Epithelial cell of proximal tubule (primary cell): ENCODE measurements at regions not wholly inside any gene's neighbourhood (a gene's known extent, or its start where the extent isn't known, plus 50 kb on each side); places are given as distances from the start of the nearest gene placed in this dataset.
A peak's percentile ranks its signal among the peaks of the same experiment; 100 is the strongest.
"Not testable (repeated sequence)": the region's sequence is repeated elsewhere in the genome, so short reads cannot be mapped to it uniquely, and the experiment has no call there.

Experiments
- DNase-seq: peaks from one replicate; pipeline ENCODE4 v3.0.0-alpha.2; 2011; ENCODE audit warnings: low read depth
- H3K4me3 ChIP-seq: 2 replicates; pipeline ENCODE4 v1.5.1; 2011; ENCODE audit warnings: low read depth, mild to moderate bottlenecking, low read length
- TF ChIP-seq, protein P1 (sequence below): conservative IDR thresholded peaks from 2 replicates; pipeline ENCODE4 v1.5.1; 2012; ENCODE audit warnings: low read depth, mild to moderate bottlenecking, low read length

DNA sequence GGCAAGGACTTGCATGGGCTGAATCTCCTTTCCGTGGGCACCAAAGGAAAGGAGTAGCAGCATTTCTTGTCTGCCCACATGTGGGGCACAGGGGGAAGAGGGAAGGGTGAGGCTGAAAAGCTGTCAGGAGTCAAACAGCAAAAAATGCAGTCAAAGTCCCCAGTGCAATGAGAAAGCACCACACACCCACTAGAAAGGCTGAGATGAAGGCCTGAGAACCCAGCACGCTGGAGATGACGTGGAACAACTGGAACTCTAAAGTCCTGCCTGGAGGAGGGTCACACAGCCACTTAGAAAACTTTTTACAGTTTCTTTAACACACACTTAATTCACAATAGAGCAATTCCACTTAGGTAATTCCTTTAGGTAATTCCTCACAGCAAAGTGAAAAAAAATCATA, 94.6 kb upstream of the IGFBPL1 start:
- DNase-seq: no peak
- TF ChIP-seq, protein P1, sequence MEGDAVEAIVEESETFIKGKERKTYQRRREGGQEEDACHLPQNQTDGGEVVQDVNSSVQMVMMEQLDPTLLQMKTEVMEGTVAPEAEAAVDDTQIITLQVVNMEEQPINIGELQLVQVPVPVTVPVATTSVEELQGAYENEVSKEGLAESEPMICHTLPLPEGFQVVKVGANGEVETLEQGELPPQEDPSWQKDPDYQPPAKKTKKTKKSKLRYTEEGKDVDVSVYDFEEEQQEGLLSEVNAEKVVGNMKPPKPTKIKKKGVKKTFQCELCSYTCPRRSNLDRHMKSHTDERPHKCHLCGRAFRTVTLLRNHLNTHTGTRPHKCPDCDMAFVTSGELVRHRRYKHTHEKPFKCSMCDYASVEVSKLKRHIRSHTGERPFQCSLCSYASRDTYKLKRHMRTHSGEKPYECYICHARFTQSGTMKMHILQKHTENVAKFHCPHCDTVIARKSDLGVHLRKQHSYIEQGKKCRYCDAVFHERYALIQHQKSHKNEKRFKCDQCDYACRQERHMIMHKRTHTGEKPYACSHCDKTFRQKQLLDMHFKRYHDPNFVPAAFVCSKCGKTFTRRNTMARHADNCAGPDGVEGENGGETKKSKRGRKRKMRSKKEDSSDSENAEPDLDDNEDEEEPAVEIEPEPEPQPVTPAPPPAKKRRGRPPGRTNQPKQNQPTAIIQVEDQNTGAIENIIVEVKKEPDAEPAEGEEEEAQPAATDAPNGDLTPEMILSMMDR: no peak
- no peak overlapping the region for H3K4me3 ChIP-seq

DNA sequence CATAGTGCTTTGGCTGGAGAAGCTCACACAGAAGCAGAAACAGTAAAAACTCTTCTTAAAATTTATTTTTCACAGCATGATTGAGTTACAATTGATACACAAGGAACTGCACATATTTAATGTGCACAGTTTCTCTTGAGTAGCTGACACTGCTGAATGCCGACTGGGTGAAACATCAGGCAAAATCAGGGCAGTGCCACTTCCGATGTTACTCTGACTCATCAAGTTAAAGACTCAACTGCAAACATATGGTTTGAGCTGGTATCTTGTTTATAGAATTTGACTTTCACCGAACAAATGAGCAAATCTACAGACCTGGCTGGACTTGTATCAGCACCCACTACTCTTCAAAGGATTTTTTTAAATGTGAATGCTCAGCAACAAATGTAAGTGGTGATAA, 92.0 kb upstream of the IGFBPL1 start:
- not testable (repeated sequence) for H3K4me3 ChIP-seq
- DNase-seq: peak; percentile 13

DNA sequence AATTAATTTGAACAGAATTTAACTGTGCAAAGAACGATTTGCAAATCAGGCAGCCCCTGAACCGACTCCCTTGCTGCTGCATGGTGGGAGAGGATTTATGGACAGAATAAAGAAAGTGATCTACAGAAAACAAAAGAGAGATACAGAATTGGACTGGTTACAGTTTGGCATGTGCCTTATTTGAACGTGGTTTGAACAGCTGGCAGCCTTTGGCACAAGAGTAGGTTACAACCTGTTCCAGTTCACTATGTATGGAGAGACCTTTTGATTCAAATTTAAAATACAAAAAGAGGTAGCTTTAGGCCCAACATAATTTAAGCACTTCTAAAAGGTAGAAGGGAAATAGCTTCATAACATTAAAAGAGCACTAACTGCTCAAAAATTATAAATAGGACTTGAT, 90.8 kb upstream of the IGFBPL1 start:
- H3K4me3 ChIP-seq, DNase-seq: not testable (repeated sequence)

DNA sequence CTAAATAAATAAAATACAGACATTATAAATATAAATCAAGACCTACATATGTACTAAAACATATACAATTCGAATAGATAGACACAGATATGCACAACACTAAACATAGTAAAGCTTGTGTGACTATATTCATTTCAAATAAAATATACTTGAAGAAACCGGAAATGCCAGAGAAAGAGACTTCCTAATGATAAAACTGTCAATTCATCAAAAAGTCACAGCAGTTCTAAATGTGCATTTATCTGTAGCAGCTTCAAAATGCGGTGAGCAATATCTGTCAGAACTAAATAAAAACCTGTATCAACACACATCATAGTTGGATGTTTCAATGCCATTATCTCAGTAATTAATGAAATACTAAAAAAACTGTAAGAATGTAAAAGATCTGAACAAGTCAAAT, 86.1 kb upstream of the IGFBPL1 start:
- not testable (repeated sequence) for DNase-seq, H3K4me3 ChIP-seq

DNA sequence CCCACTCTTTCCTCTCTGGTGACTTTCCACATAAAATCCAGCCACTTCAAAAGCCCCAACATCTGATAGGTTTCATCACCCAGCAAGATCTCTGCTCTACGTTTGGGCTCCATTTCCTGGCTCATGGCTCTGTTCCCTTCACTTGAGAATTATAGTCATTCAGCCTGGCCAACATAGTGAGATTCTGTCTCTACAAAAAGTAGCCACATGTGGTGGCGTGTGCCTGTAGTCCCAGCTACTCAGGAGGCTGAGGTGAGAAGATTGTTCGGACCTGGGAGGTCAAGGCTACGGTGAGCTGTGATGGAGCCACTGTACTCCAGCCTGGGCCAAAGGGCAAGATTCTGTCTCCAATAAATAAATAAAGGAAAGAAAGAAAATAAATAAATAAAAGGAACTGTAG, 83.3 kb upstream of the IGFBPL1 start:
- TF ChIP-seq, protein P1: no peak
- no peak overlapping the region for H3K4me3 ChIP-seq
- no peak for DNase-seq

DNA sequence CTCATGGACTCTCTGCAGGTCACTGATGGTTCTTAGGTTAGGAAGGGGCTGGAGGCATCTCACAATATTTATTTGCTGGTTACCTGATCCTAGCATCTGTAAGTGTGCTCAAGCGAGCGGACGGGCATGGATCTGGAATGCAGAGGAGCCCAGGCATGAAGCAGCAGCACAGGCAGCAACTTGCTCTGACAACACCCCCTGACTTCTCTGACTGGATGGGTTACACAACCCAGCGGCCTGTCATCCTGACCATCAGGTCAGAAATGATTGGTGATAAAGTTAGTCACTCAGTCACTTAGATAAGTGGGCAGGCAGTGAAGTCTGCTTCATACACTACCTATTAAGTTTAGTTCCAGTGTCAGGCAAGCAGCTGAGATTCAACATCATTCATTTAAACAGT, 75.9 kb upstream of the IGFBPL1 start:
- DNase-seq: peak; percentile 39
- not testable (repeated sequence) for H3K4me3 ChIP-seq

DNA sequence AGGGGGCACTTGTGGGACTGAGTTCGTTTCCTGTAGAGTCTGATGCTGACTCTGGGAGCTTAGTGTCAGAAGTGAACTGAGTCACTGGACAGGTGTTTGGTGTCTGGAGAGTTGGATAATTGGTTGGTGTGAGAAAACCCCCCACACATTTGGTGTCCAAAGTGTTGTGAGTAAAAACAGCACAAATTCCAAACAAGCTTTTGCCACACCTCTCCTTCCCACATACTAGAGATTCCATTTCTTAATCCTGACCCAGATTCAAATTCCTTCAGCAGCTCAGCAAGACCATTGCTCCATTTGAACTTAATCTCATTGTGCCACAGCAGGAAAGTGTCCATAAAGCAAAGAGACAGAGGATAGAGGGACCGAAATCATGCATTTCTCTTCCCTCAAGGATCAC, 74.3 kb upstream of the IGFBPL1 start:
- not testable (repeated sequence) for H3K4me3 ChIP-seq, DNase-seq

DNA sequence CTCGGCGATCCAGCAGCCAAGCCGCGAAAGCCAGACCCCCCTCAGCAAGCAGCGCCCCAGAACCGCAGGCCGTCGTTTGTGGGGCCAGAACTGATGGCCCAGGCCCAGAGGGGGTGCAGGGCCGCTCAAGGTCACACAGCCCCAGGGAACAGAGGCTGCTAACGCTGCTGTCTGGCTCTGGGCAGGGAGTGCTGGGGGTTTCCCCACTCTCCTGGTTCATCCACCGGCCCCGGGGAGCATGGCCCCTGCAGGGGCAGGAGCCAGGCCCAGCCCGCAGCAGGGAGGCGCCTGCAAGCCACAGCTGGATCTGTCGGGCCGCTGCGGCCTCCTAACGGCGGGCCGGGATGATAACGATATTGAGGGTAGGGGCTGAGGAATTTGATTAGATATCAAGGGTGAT, 64.8 kb upstream of the IGFBPL1 start:
- TF ChIP-seq, protein P1: no peak
- no peak overlapping the region for H3K4me3 ChIP-seq
- no peak for DNase-seq

DNA sequence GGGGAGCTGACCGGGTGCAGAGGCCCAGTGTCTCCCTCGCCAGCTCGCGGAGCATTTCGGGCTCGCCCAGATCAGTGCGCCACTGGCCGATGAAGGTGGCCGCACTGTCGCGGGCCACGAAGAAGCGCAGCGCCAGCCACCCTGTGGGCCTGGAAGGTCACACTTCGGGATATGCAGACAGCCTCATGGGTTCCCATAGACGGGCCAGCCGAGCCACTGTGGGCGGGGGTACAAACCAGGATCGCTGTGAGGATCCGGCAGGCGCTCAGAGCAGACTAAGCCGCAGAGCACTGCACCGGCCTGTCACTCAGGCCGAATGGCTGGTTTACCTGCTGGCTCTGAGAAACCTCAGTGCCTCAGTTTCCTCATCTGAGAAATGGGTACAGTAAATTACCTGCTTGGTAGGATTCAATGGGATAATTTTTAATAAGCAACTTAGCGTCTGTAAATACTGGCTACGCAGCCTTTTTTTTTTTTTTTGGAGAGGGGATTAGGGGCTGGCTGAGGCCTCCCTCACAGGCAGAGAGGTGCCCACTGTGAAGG, 64.0 kb upstream of the IGFBPL1 start:
- H3K4me3 ChIP-seq: no peak overlapping the region
- DNase-seq: no peak
- TF ChIP-seq, protein P1: no peak

DNA sequence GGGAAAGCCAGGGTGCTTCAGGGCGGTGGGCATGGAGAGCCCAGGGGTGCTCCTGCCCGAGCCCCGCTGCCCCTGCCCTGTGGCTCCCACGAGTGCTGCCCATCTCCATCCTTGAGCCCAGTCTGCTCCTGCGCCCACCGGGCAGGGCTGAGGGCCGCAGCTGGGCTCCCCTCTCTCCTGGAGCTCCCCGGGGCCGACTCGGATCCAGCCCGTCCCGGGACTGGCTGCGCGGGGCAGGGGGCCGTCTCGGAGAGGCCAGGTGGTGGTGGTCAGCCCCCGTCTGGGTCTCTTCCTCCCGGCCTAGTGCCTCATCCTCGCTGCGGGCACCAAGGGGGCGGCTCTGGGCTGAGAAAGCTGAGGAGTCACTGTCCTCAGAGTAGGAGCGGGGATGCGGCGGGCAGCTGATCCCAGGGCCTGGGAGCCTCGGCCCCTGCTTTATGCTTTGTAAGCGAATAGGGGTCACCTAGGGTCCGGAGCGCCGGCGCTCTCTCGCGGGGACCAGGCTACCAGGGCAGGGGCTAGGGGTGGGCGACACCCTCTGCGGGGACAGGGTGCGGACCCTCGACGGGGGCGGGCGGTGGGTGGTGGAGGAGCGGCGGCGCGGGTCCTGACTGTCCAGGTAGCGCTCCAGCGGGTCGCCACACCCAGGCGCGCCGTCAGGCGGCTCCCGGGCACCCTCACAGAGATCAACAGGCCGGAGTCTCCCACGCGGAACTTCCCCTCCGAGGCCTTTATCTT, 63.3 kb upstream of the IGFBPL1 start:
- not testable (repeated sequence) for DNase-seq, H3K4me3 ChIP-seq
